ENCODE measurements at regions not wholly inside any gene's neighbourhood (a gene's known extent, or its start where the extent isn't known, plus 50 kb on each side); places are given as distances from the start of the nearest gene placed in this dataset.
A peak's percentile ranks its signal among the peaks of the same experiment; 100 is the strongest.

- Histone ChIP-seq H3K9me3 (ENCODE audit: control insufficient read depth, low read depth, low read length) (no peaks in the 10 kb centered on the region), H3K14ac (ENCODE audit: insufficient read depth, low read length) (no peak overlapping the region; the same call in 1 of the 2 replicates), H2BK15ac (ENCODE audit: low read depth, low read length) (no peak overlapping the region), H3K4me1 (ENCODE audit: insufficient read depth, low read length) (no peaks in the 10 kb centered on the region), H3K4ac (ENCODE audit: low read depth, low read length) (no peak overlapping the region), H4K20me1 (ENCODE audit: control insufficient read depth, insufficient read depth, insufficient read length) (no peaks in the 10 kb centered on the region), H4K8ac (replicated peaks; ENCODE audit: insufficient read length, low read depth, low read length) (peak overlapping the region; percentile 27), H2BK12ac (ENCODE audit: insufficient read length, low read depth, low read length) (no peak overlapping the region), H3K56ac (ENCODE audit: insufficient read length, low read depth, low read length) (no peak overlapping the region), H2BK120ac (ENCODE audit: low read depth, low read length, poor library complexity, severe bottlenecking) (no peak overlapping the region), H4K91ac (ENCODE audit: insufficient read length, low read depth, low read length) (no peak overlapping the region), H3K27me3 (ENCODE audit: insufficient read depth, low read length) (no peaks in the 10 kb centered on the region), H2AK5ac (ENCODE audit: insufficient read length, low read length) (no peak overlapping the region), H2BK20ac (ENCODE audit: low read depth, low read length, poor library complexity, severe bottlenecking) (no peak overlapping the region), H2AFZ (ENCODE audit: low read length) (no peak overlapping the region), H3K23me2 (ENCODE audit: insufficient read length, low read depth, low read length, poor library complexity, severe bottlenecking) (no peaks in the 10 kb centered on the region), H3K9ac (ENCODE audit: extremely low read depth, insufficient read length, low read length) (no peak overlapping the region), H3K23ac (ENCODE audit: insufficient read length, low read depth, low read length) (no peak overlapping the region), H3T11ph (ENCODE audit: low read length) (no peak overlapping the region), H3K27ac (ENCODE audit: insufficient read length, low read depth, low read length) (no peak overlapping the region), H4K5ac (ENCODE audit: insufficient read length, low read depth, low read length) (no peak overlapping the region), H3K18ac (ENCODE audit: insufficient read length, low read depth, low read length) (no peak overlapping the region), H3K79me1 (ENCODE audit: insufficient read depth, low read depth, low read length, poor library complexity, severe bottlenecking) (no peaks in the 10 kb centered on the region), H3K4me2 (ENCODE audit: insufficient read depth, insufficient read length, low read length) (no peak overlapping the region), H2BK5ac (ENCODE audit: insufficient read length, low read length) (no peak overlapping the region), H3K79me2 (ENCODE audit: insufficient read depth, low read length) (no peaks in the 10 kb centered on the region)
- Mint-ChIP-seq H3K36me3 (ENCODE audit: insufficient read depth in 1 of 3, low read depth in 3 of 3) (no peaks in the 10 kb centered on the region), H3K4me1 (0 out of 4 replicates have a peak, but pooled peaks cover 0 to 9% of the 10 kb centered on the region in 2 experiments), H3K27ac (no peak overlapping the region), H3K27me3 (ENCODE audit: low read depth) (no peaks in the 10 kb centered on the region), H3K9me3 (no peaks in the 10 kb centered on the region), H3K4me3 (no peak overlapping the region; a peak in 1 of 5 replicates)
- TF ChIP-seq CTCF (conservative IDR thresholded peaks at IDR 0.05), result peak; percentile 37; the same call in 2 of the 3 replicates
- peak; percentile 36 for DNase-seq
- no CpG with 5 or more reads among the region's 5 CpGs for WGBS (ENCODE audit: extremely low coverage, insufficient read length, low lambda C conversion rate)
Measured at GRCh38 chr1:105204836-105205371, 1455.2 kb downstream of the AMY1C start.

All from H9 (cell line).